ENCODE measurements at regions not wholly inside any gene's neighbourhood (a gene's known extent, or its start where the extent isn't known, plus 50 kb on each side); places are given as distances from the start of the nearest gene placed in this dataset.

GRCh38 chr4:3708103-3708510 lies 58.1 kb upstream of the ADRA2C start:
- TF ChIP-seq CTCF (IDR thresholded peaks at IDR 0.05), result no peak
- TF ChIP-seq POLR2A (IDR thresholded peaks at IDR 0.05), result no peak
- TF ChIP-seq EP300 (IDR thresholded peaks at IDR 0.05), result no peak

All from ovary (tissue), 3 donors.